ENCODE measurements at regions not wholly inside any gene's neighbourhood (a gene's known extent, or its start where the extent isn't known, plus 50 kb on each side); places are given as distances from the start of the nearest gene placed in this dataset.

- TF ChIP-seq POLR2A (IDR thresholded peaks at IDR 0.05; ENCODE audit: low read depth, low read length) (no peak), CTCF (conservative IDR thresholded peaks at IDR 0.05; ENCODE audit: low read depth, low read length) (no peak), RAD21 (IDR thresholded peaks at IDR 0.05; ENCODE audit: low read length) (no peak), RFX5 (IDR thresholded peaks at IDR 0.05; ENCODE audit: low read depth, low read length) (no peak), MXI1 (IDR thresholded peaks at IDR 0.05; ENCODE audit: borderline replicate concordance, low read depth, low read length) (no peak), SMC3 (IDR thresholded peaks at IDR 0.05; ENCODE audit: low read depth, low read length) (no peak)
These were observed 584.6 kb downstream of the GABRG1 start for GRCh38 chr4:45539142-45539814.

Measured in IMR-90 (cell line).